Right lobe of liver (tissue), 6 donors: ENCODE measurements at regions not wholly inside any gene's neighbourhood (a gene's known extent, or its start where the extent isn't known, plus 50 kb on each side); places are given as distances from the start of the nearest gene placed in this dataset.

Source experiments
- ATAC-seq, 4 donors: fragments of 200-7000 bp; cut with Tn5 transposase; one replicate each; pipeline ENCODE4 v1.9.1; 2020; ENCODE audit warnings: mild to moderate bottlenecking in 4 of 4, moderate library complexity in 4 of 4
- DNase-seq, 3 donors: peaks; one replicate each; pipeline ENCODE4 v3.0.0-alpha.2; 2020
- H3K27ac ChIP-seq, 3 donors: fragments of 200-600 bp; one replicate each; pipeline ENCODE4 v1.8.0; 2022
- H3K27me3 ChIP-seq, 2 donors: fragments of 200-600 bp; one replicate each; pipeline ENCODE4 v1.8.0; 2022
- H3K36me3 ChIP-seq, 4 donors: fragments of 200-600 bp; sonication (generic) in 1 of 4; one replicate each; pipeline versions ENCODE4 v1.5.1 to v1.8.0; 2017 to 2022; ENCODE audit warnings: control low read depth in 1 of 4
- H3K4me1 ChIP-seq, 4 donors: fragments of 200-600 bp; sonication (generic) in 1 of 4; one replicate each; pipeline versions ENCODE4 v1.5.1 to v1.8.0; 2017 to 2022; ENCODE audit warnings: control low read depth in 1 of 4
- H3K4me3 ChIP-seq, 3 donors: fragments of 200-600 bp; one replicate each; pipeline ENCODE4 v1.8.0; 2022
- H3K9me3 ChIP-seq, 4 donors: fragments of 200-600 bp; sonication (generic) in 1 of 4; one replicate each; pipeline versions ENCODE4 v1.5.1 to v1.8.0; 2017 to 2022; ENCODE audit warnings: control low read depth in 1 of 4
- CTCF ChIP-seq, 4 donors: fragments of 200-600 bp in 3 of 4; fragments of 450-650 bp in 1 of 4; IDR thresholded peaks; one replicate each; pipeline versions ENCODE4 v1.5.1 to v1.8.0; 2016 to 2022; ENCODE audit warnings: antibody characterized with exemption in 4 of 4, mild to moderate bottlenecking in 2 of 4
- POLR2A ChIP-seq: fragments of 450-650 bp; IDR thresholded peaks from one replicate; pipeline ENCODE4 v1.6.1; 2017; ENCODE audit warnings: antibody characterized with exemption, mild to moderate bottlenecking
- WGBS: methylation state at CpG from one replicate; pipeline ENCODE4 v1.1.6; 2018; ENCODE audit warnings: low coverage, low lambda C conversion rate; ENCODE audit not compliant: insufficient coverage; ENCODE audit errors: missing lambda C conversion rate; 5-methylcytosine and 5-hydroxymethylcytosine counted together
- intact Hi-C, 2 donors: fragments of 100-400 bp; cut with DNase I; formaldehyde crosslinking; loops; one replicate each; pipeline versions ENCODE4 v1.11.2 to v1.14.1; 2022
- donor health status: DM: no; HTN: yes; CAD: no.
- donor health status: DM: no; HTN: no; CAD: no.
- donor health status: DM: no; HTN: no; CAD: no.
- donor health status: DM: no; HTN: yes; CAD: no.
- donor health status: DM: no; HTN: yes; CAD: no.

- TF ChIP-seq CTCF (IDR thresholded peaks at IDR 0.05) (no peak), POLR2A (no peak)
- Histone ChIP-seq H3K36me3 (no peaks in the 10 kb centered on the region), H3K27ac (no peak overlapping the region), H3K4me3 (no peak overlapping the region), H3K4me1 (no peaks in the 10 kb centered on the region), H3K27me3 (no peaks in the 10 kb centered on the region), H3K9me3 (no peaks in the 10 kb centered on the region)
- DNase-seq (no peak), ATAC-seq (no peak)
- intact Hi-C loops: no loop called here
- 42% methylated on average over 3 of the region's 3 CpGs for WGBS
These were observed 160.6 kb upstream of the SYT1 start for GRCh38 chr12:78703820-78704525.

GRCh38 chr12:78711954-78712353, 152.6 kb upstream of the SYT1 start:
- Histone ChIP-seq H3K4me1 (no peaks in the 10 kb centered on the region), H3K36me3 (no peaks in the 10 kb centered on the region), H3K9me3 (no peaks in the 10 kb centered on the region), H3K27me3 (no peaks in the 10 kb centered on the region), H3K27ac (no peak overlapping the region), H3K4me3 (no peak overlapping the region)
- no peak for DNase-seq
- intact Hi-C loops: no loop called here
- 74% methylated on average over 4 of the region's 4 CpGs for WGBS
- TF ChIP-seq POLR2A: no peak
- no peak for TF ChIP-seq CTCF (IDR thresholded peaks at IDR 0.05)
- no peak for ATAC-seq

- intact Hi-C loops: no loop called here
- Histone ChIP-seq H3K9me3 (no peaks in the 10 kb centered on the region), H3K36me3 (no peaks in the 10 kb centered on the region), H3K4me1 (no peaks in the 10 kb centered on the region), H3K27ac (no peak overlapping the region), H3K27me3 (no peaks in the 10 kb centered on the region), H3K4me3 (no peak overlapping the region)
- no peak for DNase-seq
- 65% methylated on average over 4 of the region's 4 CpGs for WGBS
- ATAC-seq: no peak
- TF ChIP-seq POLR2A: no peak
- no peak for TF ChIP-seq CTCF (IDR thresholded peaks at IDR 0.05)
These were observed 151.6 kb upstream of the SYT1 start for GRCh38 chr12:78712834-78713481.

GRCh38 chr12:78719721-78720120, 144.9 kb upstream of the SYT1 start:
- Histone ChIP-seq H3K27ac (no peak overlapping the region), H3K27me3 (no peaks in the 10 kb centered on the region), H3K9me3 (no peaks in the 10 kb centered on the region), H3K4me1 (no peaks in the 10 kb centered on the region), H3K4me3 (no peak overlapping the region), H3K36me3 (no peaks in the 10 kb centered on the region)
- no peak for DNase-seq
- 56% methylated on average over 1 of the region's 1 CpG for WGBS
- ATAC-seq: no peak
- intact Hi-C loops: no loop called here
- TF ChIP-seq CTCF (IDR thresholded peaks at IDR 0.05) (no peak), POLR2A (no peak)
